ENCODE measurements at regions not wholly inside any gene's neighbourhood (a gene's known extent, or its start where the extent isn't known, plus 50 kb on each side); places are given as distances from the start of the nearest gene placed in this dataset.

DNA sequence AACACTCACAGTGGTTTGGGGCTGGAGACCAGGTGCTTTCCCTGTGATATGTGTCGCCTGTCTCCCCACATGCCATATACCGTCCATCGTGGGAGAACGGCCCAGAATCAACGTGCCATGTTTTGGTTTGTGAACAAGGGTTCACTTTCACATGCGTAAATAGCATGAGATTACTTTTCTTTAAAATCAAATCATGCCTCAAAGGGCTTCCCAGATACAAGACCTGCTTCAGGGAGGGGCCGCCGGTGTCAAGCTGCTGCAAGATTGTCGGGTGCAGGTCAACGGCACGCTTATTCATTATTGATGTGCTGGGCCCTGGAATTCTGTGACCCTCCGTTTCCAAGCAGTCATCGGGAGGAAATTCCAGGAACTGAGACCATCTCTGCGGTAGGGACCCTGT lies 145.2 kb upstream of the RTL1 start:
- H3K36me3 ChIP-seq (ENCODE audit: insufficient read depth, low read length) = no peaks in the 10 kb centered on the region
- H3K4me3 ChIP-seq (ENCODE audit: low read length) = no peak overlapping the region
- TF ChIP-seq EZH2 (IDR thresholded peaks at IDR 0.05; ENCODE audit: borderline replicate concordance, insufficient read depth, low read length, poor library complexity, severe bottlenecking) = no peak
- TF ChIP-seq POLR2AphosphoS5 (IDR thresholded peaks at IDR 0.05) = no peak
- TF ChIP-seq EP300 (conservative IDR thresholded peaks at IDR 0.05; ENCODE audit: poor library complexity, severe bottlenecking) = no peak
- TF ChIP-seq SMC3 (conservative IDR thresholded peaks at IDR 0.05; ENCODE audit: poor library complexity) = no peak
- no peak for TF ChIP-seq CTCF (IDR thresholded peaks at IDR 0.05; ENCODE audit: poor library complexity, severe bottlenecking)
- no peak for TF ChIP-seq TAF1 (IDR thresholded peaks at IDR 0.05; ENCODE audit: low read depth)
- no peak for TF ChIP-seq RAD21 (conservative IDR thresholded peaks at IDR 0.05)
- TF ChIP-seq MXI1 (conservative IDR thresholded peaks at IDR 0.05; ENCODE audit: poor library complexity, severe bottlenecking) = no peak
- no peak for TF ChIP-seq REST (IDR thresholded peaks at IDR 0.05; ENCODE audit: borderline replicate concordance)
- H3K9ac ChIP-seq (ENCODE audit: low read length) = no peak overlapping the region
- H3K27ac ChIP-seq (ENCODE audit: low read length) = no peak overlapping the region
- no peaks in the 10 kb centered on the region for H3K27me3 ChIP-seq (ENCODE audit: insufficient read depth, low read depth, low read length)
- no peaks in the 10 kb centered on the region for H3K79me2 ChIP-seq (replicated peaks; ENCODE audit: insufficient read depth, low read length)
- H3K9me2 ChIP-seq (ENCODE audit: insufficient read depth, low read length) = no peaks in the 10 kb centered on the region
- H3K9me3 ChIP-seq (ENCODE audit: low read length) = peaks cover 3% of the 10 kb centered on the region
- no peaks in the 10 kb centered on the region for H4K20me1 ChIP-seq (ENCODE audit: insufficient read depth)
- no peak overlapping the region for H3K4me2 ChIP-seq (ENCODE audit: low read length)
- H2AFZ ChIP-seq (ENCODE audit: low read depth, low read length) = no peak overlapping the region
- H3F3A ChIP-seq (ENCODE audit: insufficient read depth, low read length, poor library complexity, severe bottlenecking) = no peaks in the 10 kb centered on the region

GRCh38 chr14:101049511-101049910 lies 146.0 kb upstream of the RTL1 start:
- no peaks in the 10 kb centered on the region for H3F3A ChIP-seq (ENCODE audit: insufficient read depth, low read length, poor library complexity, severe bottlenecking)

More at GRCh38 chr14:101049511-101049910, 146.0 kb upstream of the RTL1 start:
- H3K9me3 ChIP-seq (ENCODE audit: low read length) = peaks cover 3% of the 10 kb centered on the region
- H3K9ac ChIP-seq (ENCODE audit: low read length) = no peak overlapping the region
- no peaks in the 10 kb centered on the region for H4K20me1 ChIP-seq (ENCODE audit: insufficient read depth)
- no peaks in the 10 kb centered on the region for H3K36me3 ChIP-seq (ENCODE audit: insufficient read depth, low read length)
- no peak overlapping the region for H3K4me3 ChIP-seq (ENCODE audit: low read length)
- H3K27ac ChIP-seq (ENCODE audit: low read length) = no peak overlapping the region
- no peaks in the 10 kb centered on the region for H3K79me2 ChIP-seq (replicated peaks; ENCODE audit: insufficient read depth, low read length)
- TF ChIP-seq TAF1 (IDR thresholded peaks at IDR 0.05; ENCODE audit: low read depth) = no peak
- no peak for TF ChIP-seq MXI1 (conservative IDR thresholded peaks at IDR 0.05; ENCODE audit: poor library complexity, severe bottlenecking)
- TF ChIP-seq REST (IDR thresholded peaks at IDR 0.05; ENCODE audit: borderline replicate concordance) = no peak
- no peak for TF ChIP-seq CTCF (IDR thresholded peaks at IDR 0.05; ENCODE audit: poor library complexity, severe bottlenecking)
- H3K4me2 ChIP-seq (ENCODE audit: low read length) = no peak overlapping the region
- no peaks in the 10 kb centered on the region for H3K27me3 ChIP-seq (ENCODE audit: insufficient read depth, low read depth, low read length)
- H3K9me2 ChIP-seq (ENCODE audit: insufficient read depth, low read length) = no peaks in the 10 kb centered on the region
- no peak overlapping the region for H2AFZ ChIP-seq (ENCODE audit: low read depth, low read length)

Data from neural cell (in vitro differentiated cells).